ENCODE measurements at regions not wholly inside any gene's neighbourhood (a gene's known extent, or its start where the extent isn't known, plus 50 kb on each side); places are given as distances from the start of the nearest gene placed in this dataset.
"Not testable (repeated sequence)": the region's sequence is repeated elsewhere in the genome, so short reads cannot be mapped to it uniquely, and the experiment has no call there.

- DNase-seq (ENCODE audit: low read depth, low spot score): no peak
Observed at GRCh38 chr4:79223993-79224776, 101.7 kb downstream of the NAA11 start.

DNA sequence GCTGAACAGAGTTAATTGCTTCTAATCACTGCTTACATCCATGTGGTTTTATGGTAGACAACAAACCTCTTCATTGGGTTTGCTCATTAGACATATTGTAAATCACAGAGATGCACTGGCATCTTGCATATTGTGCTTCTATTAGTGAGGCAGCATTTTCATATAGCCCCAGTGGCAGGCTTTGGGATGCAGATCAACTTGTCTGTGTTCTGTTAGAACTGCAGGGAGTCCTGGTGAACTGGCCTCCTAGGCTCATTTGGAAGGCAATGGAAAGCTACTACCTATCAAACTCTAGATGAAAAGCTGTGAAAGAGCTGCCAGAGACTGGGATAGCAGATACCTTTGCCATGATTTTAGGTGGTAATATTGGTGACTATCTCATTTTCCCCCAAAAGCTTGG is 108.8 kb downstream of the NAA11 start:
- no peak for DNase-seq (ENCODE audit: low read depth, low spot score)

- no peak for DNase-seq (ENCODE audit: low read depth, low spot score)
Observed at GRCh38 chr4:79213702-79214101, 112.2 kb downstream of the NAA11 start.

DNA sequence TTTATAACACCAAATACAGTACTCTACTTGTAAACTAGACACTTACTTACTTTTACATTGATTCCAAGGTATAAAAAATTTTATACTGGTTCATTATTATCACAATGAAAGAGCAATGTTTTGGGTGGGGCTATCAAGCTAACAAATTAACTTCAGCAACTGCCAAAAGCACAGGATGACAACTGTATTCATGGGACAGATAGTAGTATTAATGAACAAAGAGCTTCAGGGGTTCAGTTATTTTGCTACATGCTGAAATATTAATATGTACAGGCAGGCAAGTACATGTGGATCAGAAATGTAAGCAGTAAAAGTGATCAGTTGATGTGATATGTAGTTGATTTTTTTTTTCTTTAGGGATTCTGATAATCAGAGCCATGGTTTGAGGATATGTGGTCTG is 112.9 kb downstream of the NAA11 start:
- no peak for DNase-seq (ENCODE audit: low read depth, low spot score)

GRCh38 chr4:79212311-79212710 is 113.5 kb downstream of the NAA11 start:
- no peak for DNase-seq (ENCODE audit: low read depth, low spot score)

GRCh38 chr4:79211490-79211889 is 114.4 kb downstream of the NAA11 start:
- no peak for DNase-seq (ENCODE audit: low read depth, low spot score)

- DNase-seq (ENCODE audit: low read depth, low spot score): no peak
Observed at GRCh38 chr4:79210636-79211049, 115.2 kb downstream of the NAA11 start.

- no peak for DNase-seq (ENCODE audit: low read depth, low spot score)
Observed at GRCh38 chr4:79209822-79210635, 115.8 kb downstream of the NAA11 start.

- DNase-seq (ENCODE audit: low read depth, low spot score): no peak
Observed at GRCh38 chr4:79209081-79209480, 116.8 kb downstream of the NAA11 start.

DNA sequence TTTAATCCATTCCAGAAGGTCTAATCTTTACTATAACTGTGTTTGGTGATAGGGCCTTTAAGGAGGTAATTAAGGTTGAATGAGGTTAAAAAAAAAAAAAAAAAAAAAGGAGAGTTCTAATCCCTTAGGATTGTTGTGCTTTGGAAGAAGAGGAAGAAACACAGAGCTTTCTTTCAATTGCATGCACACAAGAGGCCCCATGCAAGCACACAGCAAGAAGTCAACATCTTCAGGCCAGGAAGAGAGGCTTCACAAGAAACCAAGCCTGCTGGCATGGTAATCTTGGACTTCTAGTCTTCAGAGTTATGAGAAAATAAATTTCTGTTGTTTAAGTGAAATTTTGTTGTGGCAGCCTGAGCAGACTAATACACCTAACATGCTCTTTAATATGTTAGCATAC is 118.6 kb downstream of the NAA11 start:
- DNase-seq (ENCODE audit: low read depth, low spot score): no peak

DNA sequence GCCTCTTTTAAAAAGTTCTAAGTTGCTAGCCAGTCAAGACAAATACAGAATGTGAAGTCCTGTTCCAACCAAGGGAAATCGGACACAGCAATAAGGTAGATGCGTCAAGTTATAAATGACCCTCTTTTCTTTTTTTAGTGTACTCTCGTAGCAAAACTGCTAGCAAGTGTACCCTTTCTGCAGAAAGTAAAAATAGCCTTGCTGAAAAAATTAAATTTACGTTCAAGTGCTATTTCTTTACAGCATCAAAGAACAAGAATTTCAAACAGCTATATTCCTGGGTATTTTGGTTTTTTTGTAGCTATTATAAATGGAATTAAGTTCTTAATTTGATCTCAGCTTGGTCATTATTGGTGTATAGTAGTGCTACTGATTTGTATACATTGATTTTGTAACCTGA is 119.2 kb downstream of the NAA11 start:
- no peak for DNase-seq (ENCODE audit: low read depth, low spot score)

DNA sequence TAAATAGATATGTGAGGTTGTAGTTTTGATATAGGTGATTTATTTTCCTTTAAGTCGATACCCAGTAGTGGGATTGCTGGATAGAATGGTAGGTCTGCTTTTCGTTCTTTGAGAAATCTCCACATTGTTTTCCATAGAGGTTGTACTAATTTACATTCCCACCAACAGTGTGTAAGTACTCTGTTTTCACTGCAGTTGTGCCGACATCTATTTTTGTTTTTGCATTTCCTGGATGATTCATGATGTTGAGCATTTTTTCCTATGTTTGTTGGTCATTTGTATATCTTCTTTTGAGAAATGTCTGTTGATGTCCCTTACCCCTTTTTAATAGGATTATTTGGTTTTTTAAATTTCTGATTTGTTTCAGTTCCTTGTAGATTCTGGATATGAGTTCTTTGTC is 120.7 kb downstream of the NAA11 start:
- DNase-seq (ENCODE audit: low read depth, low spot score): no peak

DNA sequence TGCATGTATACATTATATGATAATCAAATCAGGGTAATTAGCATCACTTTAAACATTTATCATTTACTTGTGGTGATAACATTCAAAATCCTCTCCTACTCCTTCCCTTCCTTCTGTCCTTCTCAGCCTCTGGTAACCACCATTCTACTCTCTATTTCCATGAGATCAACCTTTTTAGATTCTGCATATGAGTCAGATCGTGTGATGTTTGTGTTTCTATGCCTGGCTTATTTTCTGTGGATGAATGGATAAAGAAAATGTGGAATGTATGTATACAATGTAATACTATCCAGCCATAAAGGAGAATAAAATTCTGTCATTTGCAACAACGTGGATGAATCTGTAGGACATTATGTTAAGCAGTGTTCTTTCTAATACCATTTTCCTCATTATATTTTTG is 123.9 kb downstream of the NAA11 start:
- peak; percentile 8 for DNase-seq (ENCODE audit: low read depth, low spot score)

DNA sequence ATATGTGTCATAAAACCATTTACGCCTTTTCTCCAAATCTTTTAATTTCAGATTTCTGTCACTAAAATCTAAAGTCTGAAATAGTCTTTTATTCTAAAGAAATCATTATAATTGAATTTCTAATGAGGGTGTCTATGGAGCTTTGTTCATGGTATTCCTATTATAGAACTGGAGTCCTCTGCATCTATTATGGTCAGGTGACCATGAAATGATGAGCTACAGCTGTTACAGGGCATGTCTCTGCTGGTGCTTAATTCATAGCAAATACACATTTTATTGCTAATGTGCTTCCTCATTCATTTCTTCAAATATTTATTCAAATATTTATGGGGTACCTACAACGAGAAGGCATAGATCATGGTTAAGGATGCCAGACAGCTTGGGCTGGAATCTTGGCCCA is 126.1 kb downstream of the NAA11 start:
- no peak for DNase-seq (ENCODE audit: low read depth, low spot score)

- DNase-seq (ENCODE audit: low read depth, low spot score): peak; percentile 38
Observed at GRCh38 chr4:79198951-79199587, 126.8 kb downstream of the NAA11 start.

DNA sequence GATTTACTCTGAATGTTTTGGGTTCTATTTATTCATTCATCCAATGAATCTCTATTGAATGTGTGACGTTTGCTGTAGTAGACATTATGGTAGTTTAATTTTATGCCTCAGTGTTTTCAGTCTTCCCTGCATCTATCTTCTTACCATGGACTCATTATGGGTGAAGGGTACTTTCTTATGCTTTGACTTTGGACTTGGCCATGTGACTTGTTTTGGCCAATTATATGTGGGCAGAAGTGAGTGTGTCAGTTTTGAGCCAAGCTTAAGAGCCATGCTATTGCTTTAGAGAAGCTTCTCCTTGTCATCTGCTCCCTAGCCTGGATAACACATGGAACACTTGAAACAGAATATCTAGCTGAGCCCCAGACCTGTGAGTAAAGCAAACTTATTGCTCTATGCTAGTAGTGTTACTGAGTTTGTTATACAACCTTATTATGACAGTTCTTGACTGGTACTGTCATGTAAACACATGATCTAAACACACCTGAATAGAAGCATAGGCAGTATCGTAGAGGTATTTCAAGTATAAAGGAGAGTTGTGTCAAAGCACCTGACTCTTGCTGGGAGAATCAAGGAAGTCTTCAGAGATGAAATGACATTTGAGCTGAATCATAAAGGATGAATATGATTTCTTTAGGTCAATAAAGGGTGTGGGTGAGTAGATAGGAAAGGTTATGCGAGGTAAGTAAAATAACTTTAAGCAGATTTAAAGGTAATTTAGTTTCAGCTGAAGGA is 128.4 kb downstream of the NAA11 start:
- no peak for DNase-seq (ENCODE audit: low read depth, low spot score)

- DNase-seq (ENCODE audit: low read depth, low spot score): not testable (repeated sequence)
Observed at GRCh38 chr4:79191292-79191691, 134.6 kb downstream of the NAA11 start.

- DNase-seq (ENCODE audit: low read depth, low spot score): no peak
Observed at GRCh38 chr4:79185526-79186045, 140.3 kb downstream of the NAA11 start.

GRCh38 chr4:79184476-79184875 is 141.4 kb downstream of the NAA11 start:
- DNase-seq (ENCODE audit: low read depth, low spot score): peak; percentile 6

DNA sequence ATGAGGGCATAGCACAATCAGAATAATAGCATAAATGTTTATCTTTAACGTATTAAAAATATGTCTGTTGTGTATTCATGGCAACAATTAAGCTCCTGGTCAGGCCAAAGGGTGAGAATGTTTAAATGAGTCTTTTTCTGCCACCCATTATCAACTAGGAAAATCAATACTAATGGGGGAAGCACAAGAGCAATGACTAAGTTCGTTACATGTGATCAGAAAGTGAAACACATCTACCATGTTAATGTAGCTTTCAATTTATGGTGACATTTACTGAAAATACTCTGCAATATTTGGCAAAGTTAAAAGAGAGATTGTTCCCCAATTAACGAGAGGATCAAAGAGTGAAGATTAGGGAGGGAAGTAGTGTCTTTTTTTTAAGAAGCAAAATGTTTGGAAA is 143.7 kb downstream of the NAA11 start:
- DNase-seq (ENCODE audit: low read depth, low spot score): no peak

DNA sequence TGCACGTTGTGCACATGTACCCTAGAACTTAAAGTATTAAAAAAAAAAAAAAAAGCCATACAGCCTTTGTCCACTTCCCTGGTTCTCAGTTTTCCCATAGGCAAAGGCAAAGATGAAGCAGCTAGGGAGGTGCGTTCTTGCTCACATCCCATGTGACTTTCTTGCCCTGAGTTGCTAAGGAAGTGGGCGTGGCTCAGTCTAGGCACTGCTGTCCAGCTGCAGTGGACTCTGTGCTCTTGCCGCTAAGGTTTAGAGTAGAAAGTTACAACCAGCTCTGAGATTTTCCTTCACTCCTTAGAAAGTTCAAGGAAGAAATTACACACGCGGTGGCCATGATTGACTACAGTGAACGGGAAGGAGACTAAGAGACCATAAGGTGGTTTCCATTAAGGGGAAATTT is 144.7 kb downstream of the NAA11 start:
- DNase-seq (ENCODE audit: low read depth, low spot score): no peak

DNA sequence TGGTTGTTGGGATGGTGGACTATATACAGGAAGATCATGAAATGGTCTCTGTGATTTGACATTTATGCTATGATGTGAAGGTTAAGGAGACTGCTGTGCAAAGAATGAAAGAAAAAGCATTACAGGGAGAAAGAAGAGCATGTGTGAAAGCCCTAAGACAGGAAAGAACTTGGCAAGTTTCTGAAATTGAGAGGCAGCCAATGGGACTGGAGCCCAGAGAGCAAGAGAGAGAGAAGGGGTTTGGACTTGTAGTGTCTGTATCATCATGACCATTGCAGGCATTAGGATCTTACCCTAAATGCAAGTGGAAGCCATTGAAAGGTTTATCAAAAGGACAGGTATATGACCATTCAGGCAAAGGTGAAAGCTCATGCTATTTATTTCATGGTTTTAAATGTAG is 147.1 kb downstream of the NAA11 start:
- peak; percentile 22 for DNase-seq (ENCODE audit: low read depth, low spot score)
